HG02798 (cell line): ENCODE measurements at regions not wholly inside any gene's neighbourhood (a gene's known extent, or its start where the extent isn't known, plus 50 kb on each side); places are given as distances from the start of the nearest gene placed in this dataset.

ENCODE experiments used
- ATAC-seq: cut with Tn5 transposase; IDR thresholded peaks from one replicate; pipeline ENCODE4 v1.9.1; 2021; ENCODE audit warnings: mild to moderate bottlenecking; ENCODE audit not compliant: unreplicated experiment, poor library complexity

DNA sequence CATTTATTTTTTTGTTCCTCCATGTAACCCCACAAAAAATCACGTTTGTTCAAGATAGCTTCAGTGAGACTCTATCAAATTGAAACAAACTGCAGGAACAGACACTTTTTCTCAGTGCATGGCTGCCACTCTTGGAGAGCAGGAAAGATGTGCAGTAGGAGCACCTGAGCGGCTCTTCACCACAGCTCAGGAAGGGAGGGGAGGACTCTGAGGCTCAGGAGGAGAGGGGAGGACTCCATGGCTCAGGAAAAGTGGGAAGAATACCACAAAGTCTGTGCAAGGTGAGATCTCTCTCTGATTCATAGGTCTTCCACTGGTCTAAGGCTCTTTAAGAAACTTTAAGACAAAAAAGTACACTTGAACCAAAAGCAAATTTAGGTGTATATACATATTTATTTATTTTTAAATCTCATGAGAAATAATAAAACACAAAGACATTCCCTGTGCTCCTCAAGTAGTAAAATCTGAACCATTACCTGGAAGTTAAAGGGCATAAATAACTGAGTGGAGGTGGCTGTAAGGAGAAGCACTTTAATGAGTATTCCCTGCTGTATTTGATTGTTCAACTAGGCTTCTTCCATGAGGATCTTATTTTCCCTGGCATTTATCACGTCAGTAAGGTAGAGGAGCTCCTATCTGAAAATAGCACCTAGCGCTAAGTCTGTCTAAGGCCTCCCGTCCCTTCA is 69.2 kb upstream of the CCN6 start:
- no peak for ATAC-seq

DNA sequence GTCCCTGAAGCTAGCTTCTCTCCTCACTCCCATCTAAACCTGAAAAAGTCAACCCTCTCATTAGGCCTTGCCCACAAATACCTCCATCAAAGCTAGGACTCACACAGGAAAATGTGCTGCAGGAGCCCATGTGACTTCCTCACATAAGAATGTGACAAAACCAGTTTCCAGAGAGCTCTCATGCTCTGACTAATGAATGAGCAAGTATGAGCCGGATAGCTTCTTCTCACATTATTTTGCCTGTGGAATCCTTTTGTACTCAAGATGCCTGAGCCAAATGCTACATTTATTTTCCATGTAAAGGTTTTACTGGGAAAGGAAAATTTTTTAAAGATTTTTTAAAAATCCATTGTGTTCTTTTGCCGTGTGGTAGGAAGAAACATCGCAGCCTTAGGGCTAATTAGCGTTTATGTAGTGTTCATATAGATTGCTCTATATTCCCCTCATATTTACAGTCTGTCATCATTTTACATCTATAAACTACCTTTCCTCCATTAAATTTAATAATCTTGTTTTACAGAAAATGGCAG is 68.6 kb upstream of the CCN6 start:
- no peak for ATAC-seq

GRCh38 chr6:111986651-111987050 is 67.3 kb upstream of the CCN6 start:
- no peak for ATAC-seq

GRCh38 chr6:111987295-111987694 is 66.6 kb upstream of the CCN6 start:
- no peak for ATAC-seq

DNA sequence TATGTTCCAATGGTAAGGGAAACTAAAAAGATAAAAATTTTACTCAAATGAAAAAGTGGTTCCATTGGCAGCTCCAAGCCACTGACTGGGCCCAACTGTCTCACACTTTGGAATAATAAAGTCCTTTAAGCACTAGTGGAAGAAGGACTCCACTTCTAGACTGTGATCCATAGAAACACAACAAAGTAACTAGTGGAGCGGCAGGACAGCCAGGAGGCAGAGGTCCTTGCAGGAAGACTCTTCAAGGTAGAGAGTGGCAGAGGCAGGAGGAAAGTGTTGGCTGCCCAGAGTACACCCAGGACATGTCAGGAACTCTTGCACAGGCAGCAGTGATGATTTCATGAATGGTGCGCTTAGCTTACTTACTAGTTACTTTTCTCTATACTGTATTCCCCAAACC is 65.0 kb upstream of the CCN6 start:
- no peak for ATAC-seq

- ATAC-seq, result no peak
Measured at GRCh38 chr6:111989743-111990142, 64.2 kb upstream of the CCN6 start.

DNA sequence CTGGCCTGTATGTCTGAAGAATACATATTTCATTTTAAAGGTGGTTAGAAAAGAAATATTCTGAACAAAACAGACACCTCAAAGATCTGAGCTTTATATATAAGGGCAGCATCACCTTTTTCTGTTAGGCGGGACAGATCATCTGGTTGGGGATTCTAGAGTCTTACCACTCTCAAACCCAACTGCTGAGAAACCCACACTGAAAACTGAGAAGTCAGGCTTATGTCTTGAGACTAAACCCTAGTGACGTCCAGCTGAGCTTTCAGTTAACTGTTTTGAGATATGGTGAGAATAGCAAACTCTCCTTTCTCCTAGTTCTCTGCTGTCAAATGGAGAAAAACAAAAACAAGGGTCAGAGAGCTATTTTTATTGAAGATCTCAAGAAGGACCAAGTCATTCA is 63.7 kb upstream of the CCN6 start:
- peak; percentile 52 for ATAC-seq

DNA sequence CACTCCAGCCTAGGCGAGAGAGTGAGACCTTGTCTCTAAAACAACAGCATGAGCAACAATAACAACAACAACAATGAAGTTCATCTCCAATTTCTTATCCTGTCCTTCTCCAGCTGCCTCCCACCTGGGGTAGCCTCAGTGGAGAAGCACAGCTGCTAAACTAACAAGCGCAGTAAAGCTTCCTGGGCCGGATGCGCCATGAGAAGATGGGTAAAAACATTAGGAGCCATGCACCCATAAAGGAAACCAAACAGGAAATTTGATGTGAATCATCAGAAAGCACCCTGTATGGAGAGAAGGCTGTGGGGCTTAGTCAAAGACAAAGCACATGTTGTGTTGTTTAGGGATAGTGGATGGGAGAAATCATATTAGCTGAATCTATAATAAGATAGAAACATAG is 61.1 kb upstream of the CCN6 start:
- no peak for ATAC-seq

GRCh38 chr6:111993342-111993741 is 60.6 kb upstream of the CCN6 start:
- ATAC-seq, result no peak

DNA sequence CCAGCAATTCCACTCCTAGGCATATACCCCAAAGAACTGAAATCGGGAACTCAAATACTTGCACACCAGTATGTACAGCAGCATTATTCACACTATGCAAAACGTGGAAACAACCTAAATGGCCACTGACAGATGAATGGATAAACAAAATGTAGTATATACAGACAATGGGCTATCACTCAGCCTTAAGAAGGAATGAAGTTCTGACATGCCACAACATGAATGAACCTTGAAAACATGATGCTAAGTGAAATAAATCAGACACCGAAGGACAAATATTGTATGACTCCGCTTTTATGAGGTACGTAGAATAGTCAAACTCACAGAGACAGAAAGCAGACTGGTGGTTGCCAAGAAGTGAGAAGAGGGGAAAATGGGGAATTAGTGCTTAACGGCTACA is 59.1 kb upstream of the CCN6 start:
- no peak for ATAC-seq

DNA sequence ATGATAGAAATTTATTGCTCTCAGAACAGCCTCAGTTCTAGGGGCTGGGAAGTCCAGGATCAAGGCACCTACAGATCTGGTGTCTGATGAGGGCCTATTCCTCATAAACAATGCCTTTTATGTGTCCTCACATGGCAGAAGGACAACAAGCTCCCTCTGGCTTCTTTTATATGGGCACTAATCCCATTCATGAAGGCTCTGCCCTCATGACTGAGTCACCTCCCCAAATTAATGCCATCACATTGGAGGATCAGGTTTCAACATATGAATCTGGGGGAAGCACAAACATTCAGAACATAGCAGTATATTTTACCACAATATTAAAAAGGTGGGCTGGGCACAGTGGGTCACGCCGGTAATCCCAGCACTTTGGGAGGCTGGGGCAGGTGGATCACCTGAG is 58.5 kb upstream of the CCN6 start:
- ATAC-seq, result no peak

- ATAC-seq, result no peak
Measured at GRCh38 chr6:111996144-111996865, 57.6 kb upstream of the CCN6 start.

DNA sequence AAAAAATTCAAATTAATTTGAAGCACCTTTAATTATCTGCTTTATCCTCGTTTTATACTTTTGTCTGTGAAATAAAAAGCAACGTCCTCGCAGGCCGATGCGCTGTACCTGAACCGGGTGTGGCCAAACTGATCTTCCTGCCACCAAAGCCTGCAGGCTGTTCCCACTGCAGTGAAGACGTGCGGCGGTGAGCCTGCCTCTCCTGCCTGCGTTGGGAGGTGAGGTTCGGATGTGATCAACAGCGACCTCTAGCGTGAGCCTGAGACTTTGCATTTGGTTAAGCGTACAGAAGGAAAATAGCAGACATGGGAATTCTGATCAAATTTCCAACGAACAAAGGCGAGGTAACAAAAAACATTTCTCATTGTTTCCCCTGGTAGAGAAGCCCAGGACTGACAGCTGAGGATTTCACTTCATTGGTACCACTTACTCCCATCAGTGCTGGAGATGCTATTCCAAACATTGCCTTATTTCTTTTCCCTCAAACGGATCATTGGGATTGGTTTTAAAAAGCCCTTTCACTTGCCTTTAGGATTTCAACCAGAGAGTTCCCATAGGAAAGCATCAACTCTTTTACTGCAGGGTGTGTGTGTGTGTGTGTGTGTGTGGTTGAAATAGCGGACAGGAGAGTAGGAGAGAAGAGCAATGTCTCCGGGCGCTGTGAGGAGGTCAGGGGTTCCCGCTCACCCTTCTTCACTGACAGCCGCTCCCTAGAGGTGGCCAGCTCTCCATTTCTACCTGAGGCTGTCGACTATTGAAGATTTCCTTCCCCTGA is 56.6 kb upstream of the CCN6 start:
- ATAC-seq, result peak; percentile 73

DNA sequence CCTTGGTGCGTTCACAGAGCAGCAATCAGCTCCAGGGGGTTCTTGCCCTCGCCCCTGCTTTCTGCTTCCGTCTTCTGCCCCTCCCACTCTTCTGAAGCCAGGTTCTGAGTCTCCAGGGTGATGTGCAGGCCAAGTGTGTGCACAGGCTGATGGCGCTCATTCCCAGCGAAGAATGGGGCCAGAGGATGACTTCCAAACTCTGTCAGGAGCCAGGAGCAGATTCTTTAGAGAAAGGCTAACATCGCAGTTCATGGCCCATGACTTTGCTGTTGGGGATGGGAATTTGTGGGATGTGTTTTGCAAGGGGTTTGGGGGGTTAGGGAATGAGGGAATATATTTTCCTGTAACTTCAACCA is 56.1 kb upstream of the CCN6 start:
- ATAC-seq, result no peak

DNA sequence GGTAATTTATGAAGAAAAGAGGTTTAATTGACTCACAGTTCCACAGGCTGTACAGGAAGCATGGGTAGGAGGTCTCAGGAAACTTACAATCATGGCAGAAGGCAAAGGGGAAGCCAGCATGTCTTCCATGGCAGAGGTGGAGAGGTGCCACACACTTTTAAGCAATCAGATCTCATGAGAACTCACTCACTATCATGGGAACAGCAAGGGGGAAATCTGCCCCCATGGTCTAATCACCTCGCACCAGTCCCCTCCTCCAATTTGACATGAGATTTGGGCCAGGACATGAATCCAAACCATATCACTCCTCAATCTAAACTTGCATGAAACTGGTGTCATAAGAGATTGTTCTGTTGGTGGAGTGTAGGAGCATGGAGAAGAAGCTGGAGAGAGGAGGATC is 51.6 kb upstream of the CCN6 start:
- no peak for ATAC-seq
